ENCODE measurements at regions not wholly inside any gene's neighbourhood (a gene's known extent, or its start where the extent isn't known, plus 50 kb on each side); places are given as distances from the start of the nearest gene placed in this dataset.
A peak's percentile ranks its signal among the peaks of the same experiment; 100 is the strongest.

- no peak overlapping the region for H3K4me3 Mint-ChIP-seq
- no peaks in the 10 kb centered on the region for H3K9me3 Mint-ChIP-seq
- ATAC-seq (replicated peaks): no peak
- H3K27ac Mint-ChIP-seq: no peak overlapping the region
- peaks cover 3% of the 10 kb centered on the region for H3K27me3 Mint-ChIP-seq
- no peaks in the 10 kb centered on the region for H3K36me3 Mint-ChIP-seq (ENCODE audit: low read depth)
- H3K4me1 Mint-ChIP-seq: no peaks in the 10 kb centered on the region
Measured at GRCh38 chr1:58397187-58397820, 149.2 kb downstream of the OMA1 start.

DNA sequence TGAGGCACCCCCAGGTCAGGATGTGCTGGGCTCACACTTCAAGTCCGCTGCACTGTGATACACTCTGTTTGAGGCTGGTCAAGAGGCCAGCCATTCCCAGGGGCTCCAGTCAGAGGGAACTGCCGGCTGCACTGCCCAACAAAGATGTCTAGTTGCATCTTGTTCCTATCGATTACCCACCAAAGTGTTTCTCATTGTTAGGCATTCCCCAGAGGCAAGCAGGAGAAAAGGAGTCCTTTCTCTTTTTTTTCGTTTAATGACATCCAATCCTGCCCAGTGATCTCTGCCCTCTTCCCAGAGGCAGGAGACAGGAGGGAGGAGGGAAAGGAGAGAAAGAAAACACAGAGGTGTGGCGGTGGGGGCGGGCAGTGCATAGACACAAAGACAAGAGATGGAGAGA lies 150.4 kb downstream of the OMA1 start:
- Mint-ChIP-seq H3K4me1 (no peaks in the 10 kb centered on the region), H3K9me3 (no peaks in the 10 kb centered on the region), H3K4me3 (no peak overlapping the region), H3K27me3 (peaks cover 3% of the 10 kb centered on the region), H3K27ac (no peak overlapping the region), H3K36me3 (ENCODE audit: low read depth) (no peaks in the 10 kb centered on the region)
- ATAC-seq (replicated peaks): no peak

- H3K27me3 Mint-ChIP-seq: peaks cover 3% of the 10 kb centered on the region
- ATAC-seq (replicated peaks): no peak
Measured at GRCh38 chr1:58395355-58395754, 151.2 kb downstream of the OMA1 start.

GRCh38 chr1:58392083-58392482 lies 154.4 kb downstream of the OMA1 start:
- Mint-ChIP-seq H3K4me1 (no peaks in the 10 kb centered on the region), H3K27ac (no peak overlapping the region)
- peak; percentile 87 for ATAC-seq (replicated peaks)

More at GRCh38 chr1:58395355-58395754, 151.2 kb downstream of the OMA1 start:
- Mint-ChIP-seq H3K27ac (no peak overlapping the region), H3K4me1 (no peaks in the 10 kb centered on the region), H3K36me3 (ENCODE audit: low read depth) (no peaks in the 10 kb centered on the region), H3K9me3 (no peaks in the 10 kb centered on the region), H3K4me3 (no peak overlapping the region)

DNA sequence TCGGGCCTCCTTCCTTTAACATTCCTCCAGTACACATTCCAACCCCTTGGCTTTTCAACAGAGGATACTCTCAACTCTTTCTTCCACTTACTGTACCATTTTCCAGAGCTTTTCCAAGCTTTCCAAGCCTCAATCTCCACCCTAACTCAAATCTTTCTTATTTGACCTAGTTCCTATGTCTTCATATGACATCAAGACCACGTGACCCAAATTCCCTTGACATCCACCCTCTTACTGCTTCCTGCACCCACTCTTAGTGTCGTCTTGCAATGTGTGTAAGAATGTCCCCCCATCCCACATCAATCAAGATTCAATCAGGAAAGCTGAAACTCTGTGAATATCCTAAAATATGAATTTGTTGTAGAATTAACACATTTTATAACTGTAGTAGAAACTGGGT lies 155.0 kb downstream of the OMA1 start:
- Mint-ChIP-seq H3K9me3 (no peaks in the 10 kb centered on the region), H3K27me3 (peaks cover 2% of the 10 kb centered on the region), H3K36me3 (ENCODE audit: low read depth) (no peaks in the 10 kb centered on the region), H3K27ac (no peak overlapping the region), H3K4me3 (no peak overlapping the region), H3K4me1 (no peaks in the 10 kb centered on the region)
- ATAC-seq (replicated peaks): no peak

More at GRCh38 chr1:58392083-58392482, 154.4 kb downstream of the OMA1 start:
- no peak overlapping the region for H3K4me3 Mint-ChIP-seq
- no peaks in the 10 kb centered on the region for H3K9me3 Mint-ChIP-seq
- H3K36me3 Mint-ChIP-seq (ENCODE audit: low read depth): no peaks in the 10 kb centered on the region
- H3K27me3 Mint-ChIP-seq: peaks cover 3% of the 10 kb centered on the region

DNA sequence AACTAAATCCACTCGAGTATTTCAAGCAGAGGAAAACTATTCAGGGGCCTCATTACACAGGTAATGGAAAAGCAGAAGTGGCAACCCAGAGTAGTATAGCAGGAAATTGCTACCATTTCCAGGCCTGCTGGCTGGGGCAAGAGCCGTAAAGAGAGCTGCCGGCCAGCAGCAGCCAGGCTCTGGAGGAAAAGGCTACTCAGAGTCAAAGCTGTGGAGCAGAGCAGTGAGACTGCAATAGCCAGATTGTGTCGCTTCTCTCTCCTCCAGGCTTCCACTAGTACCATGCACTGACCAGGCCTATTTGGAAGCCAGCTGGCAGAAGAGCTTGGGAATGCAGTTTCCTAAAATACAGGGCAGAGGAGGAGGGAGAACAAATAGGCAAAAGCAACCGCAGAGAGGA lies 155.5 kb downstream of the OMA1 start:
- Mint-ChIP-seq H3K4me1 (no peaks in the 10 kb centered on the region), H3K27ac (no peak overlapping the region), H3K36me3 (ENCODE audit: low read depth) (no peaks in the 10 kb centered on the region), H3K27me3 (no peaks in the 10 kb centered on the region), H3K4me3 (no peak overlapping the region), H3K9me3 (no peaks in the 10 kb centered on the region)
- no peak for ATAC-seq (replicated peaks)

GRCh38 chr1:58390091-58390490 lies 156.4 kb downstream of the OMA1 start:
- Mint-ChIP-seq H3K4me3 (no peak overlapping the region), H3K27me3 (no peaks in the 10 kb centered on the region), H3K9me3 (no peaks in the 10 kb centered on the region), H3K27ac (no peak overlapping the region), H3K36me3 (ENCODE audit: low read depth) (no peaks in the 10 kb centered on the region), H3K4me1 (no peaks in the 10 kb centered on the region)
- ATAC-seq (replicated peaks): no peak

GRCh38 chr1:58380345-58380744 lies 166.2 kb downstream of the OMA1 start:
- Mint-ChIP-seq H3K9me3 (peaks cover 10% of the 10 kb centered on the region), H3K27me3 (no peaks in the 10 kb centered on the region), H3K4me1 (no peaks in the 10 kb centered on the region), H3K36me3 (ENCODE audit: low read depth) (no peaks in the 10 kb centered on the region), H3K4me3 (no peak overlapping the region), H3K27ac (no peak overlapping the region)
- ATAC-seq (replicated peaks): no peak

DNA sequence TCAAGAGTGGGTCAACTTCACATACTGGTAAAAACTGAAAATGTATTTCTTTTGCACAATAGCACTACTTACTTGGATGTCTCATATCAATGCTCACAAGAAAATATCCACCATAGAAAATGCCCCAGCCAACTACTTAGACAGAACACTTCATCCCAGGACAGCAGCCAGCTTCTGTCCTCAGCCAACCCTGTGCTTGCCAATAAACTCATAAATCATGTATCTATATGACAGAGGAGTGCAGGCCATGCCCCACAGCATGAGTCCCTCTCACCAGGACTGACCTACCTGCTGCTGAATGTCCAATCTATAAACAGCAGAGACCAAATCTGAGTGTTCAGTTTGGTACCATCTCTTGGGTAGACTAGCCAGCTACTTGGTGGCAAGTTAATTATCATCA lies 179.3 kb downstream of the OMA1 start:
- no peak for ATAC-seq (replicated peaks)
- no peaks in the 10 kb centered on the region for H3K4me1 Mint-ChIP-seq
- H3K9me3 Mint-ChIP-seq: peaks cover 6% of the 10 kb centered on the region
- no peak overlapping the region for H3K27ac Mint-ChIP-seq
- no peak overlapping the region for H3K4me3 Mint-ChIP-seq
- no peaks in the 10 kb centered on the region for H3K36me3 Mint-ChIP-seq (ENCODE audit: low read depth)
- H3K27me3 Mint-ChIP-seq: no peaks in the 10 kb centered on the region

- H3K4me3 Mint-ChIP-seq: no peak overlapping the region
- H3K36me3 Mint-ChIP-seq (ENCODE audit: low read depth): no peaks in the 10 kb centered on the region
- H3K27ac Mint-ChIP-seq: no peak overlapping the region
- H3K27me3 Mint-ChIP-seq: peaks cover 4% of the 10 kb centered on the region
- H3K9me3 Mint-ChIP-seq: no peaks in the 10 kb centered on the region
- no peaks in the 10 kb centered on the region for H3K4me1 Mint-ChIP-seq
- no peak for ATAC-seq (replicated peaks)
Measured at GRCh38 chr1:58365328-58365727, 181.2 kb downstream of the OMA1 start.

DNA sequence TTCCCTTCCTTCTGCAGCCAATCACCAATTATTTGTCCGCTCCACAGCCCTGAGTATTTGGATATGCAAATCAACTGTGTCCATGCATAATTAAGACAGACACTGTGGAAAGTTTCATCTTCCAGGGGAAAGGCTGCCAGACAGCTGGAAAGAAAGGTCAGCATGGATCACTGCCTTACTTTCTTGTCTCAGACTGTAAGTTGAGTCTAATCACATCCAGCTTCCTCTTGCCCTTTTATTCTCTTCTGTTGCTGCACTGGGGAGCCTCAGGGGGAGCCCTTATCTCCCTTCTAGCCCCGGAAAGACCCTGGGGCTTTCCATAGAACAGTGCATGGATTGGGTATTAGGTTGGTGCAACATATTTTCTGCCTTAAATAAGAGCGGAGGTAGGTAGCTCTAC lies 182.9 kb downstream of the OMA1 start:
- no peak overlapping the region for H3K4me3 Mint-ChIP-seq
- H3K36me3 Mint-ChIP-seq (ENCODE audit: low read depth): no peaks in the 10 kb centered on the region
- no peaks in the 10 kb centered on the region for H3K9me3 Mint-ChIP-seq
- no peak overlapping the region for H3K27ac Mint-ChIP-seq
- H3K4me1 Mint-ChIP-seq: no peaks in the 10 kb centered on the region
- H3K27me3 Mint-ChIP-seq: peaks cover 4% of the 10 kb centered on the region
- no peak for ATAC-seq (replicated peaks)

DNA sequence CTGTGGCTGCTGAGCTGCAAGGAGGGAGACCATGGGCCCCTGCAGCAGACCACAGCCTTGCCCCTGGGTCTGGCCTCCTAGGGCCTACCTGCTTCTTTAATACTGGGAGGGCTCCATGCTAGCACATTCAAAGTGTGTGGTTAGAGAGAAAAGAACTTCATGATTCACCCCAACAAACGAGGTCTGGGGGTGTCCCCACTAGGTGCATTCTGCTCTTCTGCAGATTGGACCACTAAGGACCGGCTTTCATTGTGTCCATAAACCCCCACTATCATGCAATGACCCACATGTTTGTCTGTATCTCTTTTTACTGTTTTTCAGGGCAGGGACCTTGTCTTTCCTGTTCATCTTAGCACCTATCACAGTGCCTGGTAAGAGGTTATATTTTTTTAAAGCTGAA lies 185.4 kb downstream of the OMA1 start:
- peak; percentile 26 for ATAC-seq (replicated peaks)
- Mint-ChIP-seq H3K36me3 (ENCODE audit: low read depth) (no peaks in the 10 kb centered on the region), H3K9me3 (no peaks in the 10 kb centered on the region), H3K27me3 (peaks cover 8% of the 10 kb centered on the region), H3K4me1 (no peaks in the 10 kb centered on the region), H3K4me3 (no peak overlapping the region), H3K27ac (no peak overlapping the region)

DNA sequence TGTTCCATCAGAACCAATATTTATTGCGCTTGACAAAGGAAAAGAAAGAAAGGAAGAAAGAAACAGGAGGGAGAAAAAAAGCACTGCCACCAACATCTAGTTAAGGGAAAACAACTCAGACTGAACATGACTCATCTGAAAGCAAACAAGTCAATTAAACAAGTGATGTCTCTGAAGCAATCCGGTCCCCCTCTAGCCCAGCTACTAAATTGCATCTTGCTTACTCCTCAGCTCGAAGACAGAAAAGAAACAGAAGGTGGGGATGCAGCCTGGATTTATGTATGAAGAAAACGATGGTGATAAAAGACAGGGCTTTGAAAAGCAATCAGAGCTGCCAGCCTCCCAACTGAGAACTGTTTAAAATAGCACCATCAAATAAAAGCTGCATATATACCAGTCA lies 188.2 kb downstream of the OMA1 start:
- Mint-ChIP-seq H3K4me3 (no peak overlapping the region), H3K9me3 (no peaks in the 10 kb centered on the region), H3K27ac (no peak overlapping the region), H3K27me3 (peaks cover 8% of the 10 kb centered on the region), H3K4me1 (no peaks in the 10 kb centered on the region), H3K36me3 (ENCODE audit: low read depth) (no peaks in the 10 kb centered on the region)
- ATAC-seq (replicated peaks): no peak

DNA sequence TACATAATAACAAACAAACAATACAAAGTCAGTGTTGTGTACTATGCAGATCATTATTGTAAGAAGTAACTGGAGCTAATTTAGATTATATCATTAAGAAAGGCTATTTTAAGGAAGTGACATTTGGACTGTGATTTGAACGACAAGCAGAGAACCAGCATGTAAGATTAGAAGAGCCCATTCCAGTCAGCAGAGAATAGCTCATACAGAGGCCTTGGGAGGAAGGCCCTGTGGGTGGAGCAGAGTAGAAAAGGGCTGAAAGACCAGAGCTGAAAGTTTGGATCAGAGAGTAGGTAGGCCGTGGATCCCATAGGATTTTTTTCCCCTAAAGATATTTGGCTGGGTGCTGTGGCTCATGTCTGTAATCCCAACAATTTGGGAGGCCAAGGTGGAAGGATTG lies 190.1 kb downstream of the OMA1 start:
- Mint-ChIP-seq H3K4me3 (no peak overlapping the region), H3K27me3 (peaks cover 9% of the 10 kb centered on the region), H3K4me1 (no peaks in the 10 kb centered on the region), H3K36me3 (ENCODE audit: low read depth) (no peaks in the 10 kb centered on the region), H3K27ac (no peak overlapping the region), H3K9me3 (no peaks in the 10 kb centered on the region)
- ATAC-seq (replicated peaks): no peak

GRCh38 chr1:58353168-58353567 lies 193.4 kb downstream of the OMA1 start:
- Mint-ChIP-seq H3K27me3 (peaks cover 7% of the 10 kb centered on the region), H3K4me3 (no peak overlapping the region), H3K27ac (no peak overlapping the region), H3K36me3 (ENCODE audit: low read depth) (no peaks in the 10 kb centered on the region), H3K9me3 (peaks cover 3% of the 10 kb centered on the region), H3K4me1 (no peaks in the 10 kb centered on the region)
- no peak for ATAC-seq (replicated peaks)
